ENCODE measurements at regions not wholly inside any gene's neighbourhood (a gene's known extent, or its start where the extent isn't known, plus 50 kb on each side); places are given as distances from the start of the nearest gene placed in this dataset.

- TF ChIP-seq, protein P1, sequence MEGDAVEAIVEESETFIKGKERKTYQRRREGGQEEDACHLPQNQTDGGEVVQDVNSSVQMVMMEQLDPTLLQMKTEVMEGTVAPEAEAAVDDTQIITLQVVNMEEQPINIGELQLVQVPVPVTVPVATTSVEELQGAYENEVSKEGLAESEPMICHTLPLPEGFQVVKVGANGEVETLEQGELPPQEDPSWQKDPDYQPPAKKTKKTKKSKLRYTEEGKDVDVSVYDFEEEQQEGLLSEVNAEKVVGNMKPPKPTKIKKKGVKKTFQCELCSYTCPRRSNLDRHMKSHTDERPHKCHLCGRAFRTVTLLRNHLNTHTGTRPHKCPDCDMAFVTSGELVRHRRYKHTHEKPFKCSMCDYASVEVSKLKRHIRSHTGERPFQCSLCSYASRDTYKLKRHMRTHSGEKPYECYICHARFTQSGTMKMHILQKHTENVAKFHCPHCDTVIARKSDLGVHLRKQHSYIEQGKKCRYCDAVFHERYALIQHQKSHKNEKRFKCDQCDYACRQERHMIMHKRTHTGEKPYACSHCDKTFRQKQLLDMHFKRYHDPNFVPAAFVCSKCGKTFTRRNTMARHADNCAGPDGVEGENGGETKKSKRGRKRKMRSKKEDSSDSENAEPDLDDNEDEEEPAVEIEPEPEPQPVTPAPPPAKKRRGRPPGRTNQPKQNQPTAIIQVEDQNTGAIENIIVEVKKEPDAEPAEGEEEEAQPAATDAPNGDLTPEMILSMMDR (conservative IDR thresholded peaks at IDR 0.05; ENCODE audit: low read depth, low read length): no peak
- TF ChIP-seq FOS (IDR thresholded peaks at IDR 0.05; ENCODE audit: low read depth, low read length): no peak
Measured at GRCh38 chr4:138650495-138650894, 365.1 kb upstream of the NOCT start.
